Type B pancreatic cell (in vitro differentiated cells): ENCODE measurements at regions not wholly inside any gene's neighbourhood (a gene's known extent, or its start where the extent isn't known, plus 50 kb on each side); places are given as distances from the start of the nearest gene placed in this dataset.
A peak's percentile ranks its signal among the peaks of the same experiment; 100 is the strongest.

Source experiments
- DNase-seq: peaks from one replicate; pipeline ENCODE4 v3.0.0; 2021; ENCODE audit warnings: mixed read lengths; ENCODE audit not compliant: unreplicated experiment; ENCODE audit errors: extremely low spot score
- H3K27ac Mint-ChIP-seq: 2 replicates; pipeline ENCODE4 v1.8.0; 2021; ENCODE audit warnings: mild to moderate bottlenecking, mixed read lengths
- H3K27me3 Mint-ChIP-seq: 2 replicates; pipeline ENCODE4 v1.8.0; 2021; ENCODE audit warnings: mixed read lengths
- H3K36me3 Mint-ChIP-seq: 2 replicates; pipeline ENCODE4 v1.8.0; 2021; ENCODE audit warnings: mixed read lengths
- H3K4me1 Mint-ChIP-seq: one replicate; pipeline ENCODE4 v1.8.0; 2021; ENCODE audit warnings: mixed read lengths; ENCODE audit not compliant: unreplicated experiment
- H3K4me3 Mint-ChIP-seq: 2 replicates; pipeline ENCODE4 v1.8.0; 2021; ENCODE audit warnings: mild to moderate bottlenecking, mixed read lengths
- H3K9me3 Mint-ChIP-seq: 2 replicates; pipeline ENCODE4 v1.8.0; 2021; ENCODE audit warnings: mixed read lengths
- CTCF ChIP-seq: fragments of 200-600 bp; sonication (generic); conservative IDR thresholded peaks from 2 replicates; pipeline ENCODE4 v1.5.0; 2021; ENCODE audit warnings: antibody characterized with exemption, mild to moderate bottlenecking

DNA sequence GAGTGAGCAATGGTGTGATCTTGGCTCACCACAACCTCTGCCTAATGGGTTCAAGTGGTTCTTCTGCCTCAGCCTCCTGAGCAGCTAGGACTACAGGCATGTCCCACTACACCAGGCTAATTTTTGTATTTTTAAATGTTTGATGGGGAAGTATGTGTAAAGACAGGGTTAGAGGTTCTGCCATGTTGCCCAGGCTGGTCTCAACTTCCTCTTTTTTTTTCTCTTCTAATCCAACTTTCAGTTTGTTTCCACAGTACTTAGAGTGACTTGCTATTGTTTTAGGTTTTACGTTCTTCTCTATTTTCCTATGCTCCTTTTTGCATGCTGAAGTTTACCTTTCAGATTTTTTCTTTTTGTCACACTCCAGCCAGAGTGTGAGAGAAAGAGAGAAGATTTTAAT, 1433.0 kb downstream of the UQCRFS1 start:
- peaks cover 53% of the 10 kb centered on the region for H3K36me3 Mint-ChIP-seq
- no peak for TF ChIP-seq CTCF
- no peaks in the 10 kb centered on the region for H3K4me1 Mint-ChIP-seq
- peaks cover 34% of the 10 kb centered on the region for H3K9me3 Mint-ChIP-seq
- no peaks in the 10 kb centered on the region for H3K27me3 Mint-ChIP-seq
- DNase-seq: no peak
- H3K4me3 Mint-ChIP-seq: no peak overlapping the region
- no peak overlapping the region for H3K27ac Mint-ChIP-seq

DNA sequence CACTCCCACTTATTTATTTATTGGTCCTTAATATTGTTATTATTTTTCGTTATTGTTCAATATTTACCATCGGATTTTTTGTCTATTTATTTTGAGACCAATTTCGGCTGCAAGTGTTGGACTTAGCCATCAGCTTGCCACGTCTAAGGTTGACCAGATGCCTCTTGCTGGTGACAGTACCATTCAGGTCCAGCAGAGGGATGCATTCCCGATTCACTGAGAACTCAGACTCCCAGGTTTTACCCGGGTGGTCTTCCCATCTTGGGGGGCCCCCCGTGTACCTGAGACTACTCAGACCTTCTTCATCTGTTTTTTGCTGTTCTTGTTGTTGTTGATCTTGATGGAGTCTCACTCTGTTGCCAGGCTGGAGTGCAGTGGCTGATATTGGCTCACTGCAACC, 1435.2 kb downstream of the UQCRFS1 start:
- Mint-ChIP-seq H3K27me3 (no peaks in the 10 kb centered on the region), H3K9me3 (peaks cover 55% of the 10 kb centered on the region), H3K36me3 (peaks cover 70% of the 10 kb centered on the region), H3K4me1 (no peaks in the 10 kb centered on the region), H3K4me3 (no peak overlapping the region), H3K27ac (no peak overlapping the region)
- TF ChIP-seq CTCF: peak; percentile 55
- peak; percentile 25 for DNase-seq

- peak; percentile 34 for DNase-seq
Observed at GRCh38 chr19:27777242-27777641, 1435.7 kb downstream of the UQCRFS1 start.

GRCh38 chr19:27776524-27776923, 1436.4 kb downstream of the UQCRFS1 start:
- peaks cover 65% of the 10 kb centered on the region for H3K9me3 Mint-ChIP-seq
- no peak overlapping the region for H3K4me3 Mint-ChIP-seq
- H3K27ac Mint-ChIP-seq: no peak overlapping the region
- TF ChIP-seq CTCF: no peak
- H3K4me1 Mint-ChIP-seq: no peaks in the 10 kb centered on the region
- no peak for DNase-seq
- no peaks in the 10 kb centered on the region for H3K27me3 Mint-ChIP-seq
- H3K36me3 Mint-ChIP-seq: peaks cover 82% of the 10 kb centered on the region

More at GRCh38 chr19:27777242-27777641, 1435.7 kb downstream of the UQCRFS1 start:
- no peaks in the 10 kb centered on the region for H3K27me3 Mint-ChIP-seq
- peaks cover 58% of the 10 kb centered on the region for H3K9me3 Mint-ChIP-seq
- H3K36me3 Mint-ChIP-seq: peaks cover 74% of the 10 kb centered on the region
- TF ChIP-seq CTCF: no peak
- H3K4me1 Mint-ChIP-seq: no peaks in the 10 kb centered on the region
- no peak overlapping the region for H3K4me3 Mint-ChIP-seq
- H3K27ac Mint-ChIP-seq: no peak overlapping the region

DNA sequence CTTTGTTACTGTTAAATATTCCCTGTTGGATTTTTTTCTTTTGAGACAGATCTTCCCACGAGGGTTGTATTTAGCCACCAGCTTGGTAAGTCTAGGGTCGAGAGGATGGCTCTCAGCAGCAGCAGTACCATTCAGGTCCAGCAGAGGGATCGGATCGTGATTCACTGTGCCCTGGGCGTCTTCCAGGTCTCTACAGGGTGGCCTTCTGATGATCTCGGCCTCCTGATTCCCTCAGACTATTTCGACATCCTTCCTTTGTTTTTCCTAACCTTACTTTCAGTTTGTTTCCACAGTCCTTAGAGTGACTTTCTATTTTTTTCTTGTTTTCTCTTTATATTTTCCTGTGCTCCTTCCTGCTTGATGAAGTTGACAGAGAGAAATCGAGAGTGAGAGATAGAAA, 1436.9 kb downstream of the UQCRFS1 start:
- no peak overlapping the region for H3K4me3 Mint-ChIP-seq
- H3K27me3 Mint-ChIP-seq: no peaks in the 10 kb centered on the region
- H3K36me3 Mint-ChIP-seq: peaks cover 84% of the 10 kb centered on the region
- peaks cover 68% of the 10 kb centered on the region for H3K9me3 Mint-ChIP-seq
- H3K27ac Mint-ChIP-seq: no peak overlapping the region
- H3K4me1 Mint-ChIP-seq: no peaks in the 10 kb centered on the region
- peak; percentile 52 for TF ChIP-seq CTCF
- no peak for DNase-seq

GRCh38 chr19:27775395-27775794, 1437.6 kb downstream of the UQCRFS1 start:
- Mint-ChIP-seq H3K27ac (no peak overlapping the region), H3K27me3 (no peaks in the 10 kb centered on the region), H3K4me1 (no peaks in the 10 kb centered on the region), H3K9me3 (peaks cover 64% of the 10 kb centered on the region), H3K4me3 (no peak overlapping the region), H3K36me3 (peaks cover 84% of the 10 kb centered on the region)
- DNase-seq: no peak
- TF ChIP-seq CTCF: no peak
